Mesendoderm (in vitro differentiated cells): ENCODE measurements at regions not wholly inside any gene's neighbourhood (a gene's known extent, or its start where the extent isn't known, plus 50 kb on each side); places are given as distances from the start of the nearest gene placed in this dataset.

ENCODE experiments used
- DNase-seq: peaks from one replicate; pipeline ENCODE4 v3.0.0; 2013
- H2AK5ac ChIP-seq: 2 replicates; pipeline ENCODE4 v1.6.1; 2013; ENCODE audit warnings: low read length, inconsistent platforms
- H2BK120ac ChIP-seq: 2 replicates; pipeline ENCODE4 v1.6.1; 2013; ENCODE audit warnings: low read depth, mild to moderate bottlenecking, low read length, moderate library complexity, mixed read lengths
- H2BK15ac ChIP-seq: replicated peaks from 2 replicates; pipeline ENCODE4 v1.6.1; 2013; ENCODE audit warnings: low read depth, mild to moderate bottlenecking, moderate library complexity
- H2BK5ac ChIP-seq: 2 replicates; pipeline ENCODE4 v1.6.1; 2013; ENCODE audit warnings: low read length, inconsistent platforms
- H3K18ac ChIP-seq: 2 replicates; pipeline ENCODE4 v1.6.1; 2013; ENCODE audit warnings: mild to moderate bottlenecking, low read length, mixed read lengths
- H3K23ac ChIP-seq: one replicate; pipeline ENCODE4 v1.6.1; 2013; ENCODE audit warnings: low read length
- H3K27ac ChIP-seq: 2 replicates; pipeline ENCODE4 v1.5.1; 2013; ENCODE audit warnings: low read depth, mild to moderate bottlenecking, inconsistent platforms, low read length, moderate library complexity
- H3K27me3 ChIP-seq: 2 replicates; pipeline ENCODE4 v1.6.1; 2013; ENCODE audit warnings: low read length, control low read depth, mild to moderate bottlenecking, inconsistent platforms; ENCODE audit not compliant: insufficient read depth, poor library complexity
- H3K36me3 ChIP-seq: 2 replicates; pipeline ENCODE4 v1.6.1; 2013; ENCODE audit warnings: low read length, inconsistent platforms; ENCODE audit not compliant: control insufficient read depth, insufficient read depth
- H3K4ac ChIP-seq: one replicate; pipeline ENCODE4 v1.6.1; 2013; ENCODE audit warnings: low read depth, mild to moderate bottlenecking, low read length, moderate library complexity
- H3K4me1 ChIP-seq: 2 replicates; pipeline ENCODE4 v1.6.1; 2013; ENCODE audit warnings: low read depth, low read length, inconsistent platforms; ENCODE audit not compliant: control insufficient read depth
- H3K4me2 ChIP-seq: 2 replicates; pipeline ENCODE4 v1.6.1; 2013; ENCODE audit warnings: low read length
- H3K4me3 ChIP-seq: 2 replicates; pipeline ENCODE4 v1.5.1; 2013; ENCODE audit warnings: mild to moderate bottlenecking, low read length
- H3K56ac ChIP-seq: one replicate; pipeline ENCODE4 v1.6.1; 2013; ENCODE audit warnings: low read length
- H3K79me1 ChIP-seq: 2 replicates; pipeline ENCODE4 v1.6.1; 2013; ENCODE audit warnings: low read length, inconsistent platforms
- H3K79me2 ChIP-seq: 2 replicates; pipeline ENCODE4 v1.6.1; 2013; ENCODE audit warnings: mild to moderate bottlenecking, low read length; ENCODE audit not compliant: control insufficient read depth, insufficient read depth
- H3K9ac ChIP-seq: 2 replicates; pipeline ENCODE4 v1.6.1; 2013; ENCODE audit warnings: low read length, inconsistent platforms
- H4K5ac ChIP-seq: one replicate; pipeline ENCODE4 v1.6.1; 2013; ENCODE audit warnings: low read length
- H4K8ac ChIP-seq: one replicate; pipeline ENCODE4 v1.6.1; 2013; ENCODE audit warnings: low read depth, mild to moderate bottlenecking, control low read depth, low read length, moderate library complexity
- WGBS: extraction: QIAGEN DNeasy Blood & Tissue Kit; methylation state at CpG from one replicate; pipeline ENCODE4 v1.1.7; 2013; ENCODE audit warnings: low lambda C conversion rate, missing lambda C conversion rate; ENCODE audit not compliant: insufficient coverage; ENCODE audit errors: extremely low coverage; 5-methylcytosine and 5-hydroxymethylcytosine counted together

DNA sequence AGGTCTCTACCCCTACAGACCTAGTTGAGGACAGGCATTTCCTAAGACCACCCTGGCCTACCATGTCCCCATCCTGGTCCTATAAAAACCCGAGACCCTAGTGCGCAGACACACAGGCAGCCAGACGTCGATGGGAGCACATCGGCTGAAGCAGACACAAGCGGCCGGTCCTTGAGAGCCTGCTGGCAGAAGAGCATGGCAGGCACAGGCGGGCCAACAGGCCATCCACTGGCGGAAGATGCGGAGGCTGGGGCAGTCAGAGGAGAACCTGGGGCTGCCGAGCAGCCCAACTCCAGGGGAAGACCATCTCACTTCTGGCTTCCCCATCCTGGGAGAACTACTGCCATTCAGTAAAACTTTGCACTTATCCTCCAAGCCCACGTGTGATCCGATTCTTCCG lies 396.8 kb downstream of the AEBP2 start:
- Histone ChIP-seq H3K4ac (no peak overlapping the region), H3K23ac (no peak overlapping the region), H2BK120ac (no peak overlapping the region), H2BK15ac (no peak overlapping the region), H3K79me1 (no peaks in the 10 kb centered on the region), H3K27ac (no peak overlapping the region), H2BK5ac (no peak overlapping the region), H3K4me2 (no peak overlapping the region), H3K9ac (no peak overlapping the region), H4K5ac (no peak overlapping the region), H3K4me3 (no peak overlapping the region), H3K18ac (no peak overlapping the region), H3K36me3 (no peaks in the 10 kb centered on the region), H3K56ac (no peak overlapping the region), H3K4me1 (no peaks in the 10 kb centered on the region), H3K27me3 (no peaks in the 10 kb centered on the region), H3K79me2 (no peaks in the 10 kb centered on the region), H2AK5ac (no peak overlapping the region), H4K8ac (no peak overlapping the region)
- DNase-seq = no peak
- no CpG with 5 or more reads among the region's 14 CpGs for WGBS

DNA sequence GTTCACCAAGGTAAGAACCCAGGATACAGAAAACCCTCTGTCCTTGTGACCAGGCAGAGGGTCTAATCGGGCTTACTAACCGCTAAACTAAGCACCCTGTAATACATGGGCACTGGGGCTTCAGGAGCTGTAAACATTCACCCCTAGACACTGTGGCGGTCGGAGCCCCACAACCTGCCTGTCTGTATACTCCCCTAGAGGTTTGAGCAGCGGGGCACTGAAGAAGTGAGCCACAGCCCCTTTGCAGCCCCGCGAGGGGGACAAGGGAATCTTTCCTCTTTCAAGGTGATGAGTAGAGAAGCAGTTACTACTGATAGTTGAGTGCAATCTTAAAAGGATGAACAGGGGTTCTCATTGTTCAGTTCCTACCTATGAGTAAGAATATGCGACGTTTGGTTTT lies 397.2 kb downstream of the AEBP2 start:
- WGBS = no CpG with 5 or more reads among the region's 9 CpGs
- H4K5ac ChIP-seq = no peak overlapping the region
- no peak overlapping the region for H3K4ac ChIP-seq
- no peak overlapping the region for H3K4me2 ChIP-seq
- no peaks in the 10 kb centered on the region for H3K36me3 ChIP-seq
- no peak overlapping the region for H4K8ac ChIP-seq
- H2BK120ac ChIP-seq = no peak overlapping the region
- H2BK15ac ChIP-seq = no peak overlapping the region
- H3K27me3 ChIP-seq = no peaks in the 10 kb centered on the region
- no peak overlapping the region for H2BK5ac ChIP-seq
- H3K79me2 ChIP-seq = no peaks in the 10 kb centered on the region
- no peak overlapping the region for H3K23ac ChIP-seq
- H3K4me3 ChIP-seq = no peak overlapping the region
- H3K79me1 ChIP-seq = no peaks in the 10 kb centered on the region
- no peaks in the 10 kb centered on the region for H3K4me1 ChIP-seq
- no peak overlapping the region for H3K27ac ChIP-seq
- no peak overlapping the region for H3K18ac ChIP-seq
- no peak for DNase-seq
- H2AK5ac ChIP-seq = no peak overlapping the region
- H3K56ac ChIP-seq = no peak overlapping the region
- H3K9ac ChIP-seq = no peak overlapping the region

DNA sequence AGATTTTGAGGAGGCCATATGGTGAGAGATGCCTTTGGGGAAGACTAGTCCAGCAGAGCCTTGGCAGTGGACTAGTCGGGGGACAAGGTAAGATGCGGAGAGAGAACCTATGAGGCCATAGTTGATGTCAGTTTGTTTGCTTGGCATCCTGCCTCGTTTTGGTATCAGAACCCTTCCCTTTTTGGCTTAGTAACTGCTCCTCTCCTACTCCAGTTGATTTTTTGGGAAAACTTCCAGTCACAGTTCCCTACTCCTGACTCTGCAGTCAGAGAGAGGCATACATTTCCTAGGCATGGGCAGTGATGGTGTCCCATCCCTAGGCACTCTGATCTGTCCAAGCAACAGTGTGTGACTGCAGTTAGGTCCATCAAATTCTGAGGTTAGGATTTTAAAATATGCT lies 398.3 kb downstream of the AEBP2 start:
- Histone ChIP-seq H3K23ac (no peak overlapping the region), H3K27me3 (no peaks in the 10 kb centered on the region), H4K8ac (no peak overlapping the region)

DNA sequence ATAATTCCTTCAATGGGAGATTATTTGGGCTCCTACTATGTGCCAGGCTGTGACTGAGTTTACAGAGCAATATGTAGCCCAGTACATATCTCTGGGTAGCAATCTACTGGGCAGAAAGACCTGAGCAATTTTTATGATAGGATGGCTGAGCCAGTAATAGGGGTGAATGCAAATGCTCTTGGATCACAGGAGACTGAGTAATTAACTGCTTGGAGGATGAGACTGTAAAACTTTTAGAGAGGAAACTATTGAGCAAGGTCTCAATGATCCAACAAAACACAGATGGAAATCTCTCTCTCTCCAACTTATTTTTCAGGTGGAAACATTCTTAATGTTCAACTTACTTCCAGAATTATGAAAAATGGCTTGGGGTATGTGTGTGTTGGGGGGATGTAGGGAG lies 402.2 kb downstream of the AEBP2 start:
- DNase-seq = no peak
- no peaks in the 10 kb centered on the region for H3K27me3 ChIP-seq
- no peak overlapping the region for H3K56ac ChIP-seq
- no peaks in the 10 kb centered on the region for H3K4me1 ChIP-seq
- H3K9ac ChIP-seq = no peak overlapping the region
- no peak overlapping the region for H2AK5ac ChIP-seq
- no peaks in the 10 kb centered on the region for H3K36me3 ChIP-seq
- no peak overlapping the region for H4K5ac ChIP-seq
- H3K27ac ChIP-seq = no peak overlapping the region
- H3K79me2 ChIP-seq = no peaks in the 10 kb centered on the region
- H3K23ac ChIP-seq = no peak overlapping the region
- H2BK120ac ChIP-seq = no peak overlapping the region
- H3K4me2 ChIP-seq = no peak overlapping the region
- no peak overlapping the region for H2BK5ac ChIP-seq
- no peak overlapping the region for H3K18ac ChIP-seq
- H2BK15ac ChIP-seq = no peak overlapping the region
- H3K4me3 ChIP-seq = no peak overlapping the region
- no peak overlapping the region for H3K4ac ChIP-seq
- H4K8ac ChIP-seq = no peak overlapping the region
- no peaks in the 10 kb centered on the region for H3K79me1 ChIP-seq

More for the DNA sequence above, 398.3 kb downstream of the AEBP2 start:
- Histone ChIP-seq H3K79me1 (no peaks in the 10 kb centered on the region), H3K36me3 (no peaks in the 10 kb centered on the region), H3K4ac (no peak overlapping the region), H3K18ac (no peak overlapping the region), H3K4me2 (no peak overlapping the region), H3K4me3 (no peak overlapping the region), H3K79me2 (no peaks in the 10 kb centered on the region), H2AK5ac (no peak overlapping the region), H2BK120ac (no peak overlapping the region), H3K4me1 (no peaks in the 10 kb centered on the region), H3K56ac (no peak overlapping the region), H3K27ac (no peak overlapping the region), H3K9ac (no peak overlapping the region), H2BK5ac (no peak overlapping the region), H2BK15ac (no peak overlapping the region), H4K5ac (no peak overlapping the region)
- no peak for DNase-seq
- WGBS = no CpG with 5 or more reads among the region's 3 CpGs

DNA sequence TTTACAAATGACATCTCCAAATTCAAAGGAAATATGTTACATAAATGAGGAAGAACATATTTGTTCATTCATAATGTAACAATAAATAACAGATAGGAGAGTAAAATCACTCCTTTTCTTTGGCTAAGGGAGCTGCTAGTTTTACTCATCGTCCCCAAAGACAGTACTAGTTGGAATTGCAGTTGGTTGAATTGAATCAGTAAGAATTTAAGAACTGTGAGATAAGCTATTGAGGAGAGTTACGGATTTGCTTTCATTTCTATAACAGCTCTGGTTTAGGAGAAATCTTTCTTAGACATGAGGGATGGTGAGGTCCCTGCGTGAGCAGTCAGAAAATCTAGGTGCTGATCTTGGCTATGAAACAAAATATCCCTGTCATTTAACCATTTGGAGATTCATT lies 402.8 kb downstream of the AEBP2 start:
- no CpG with 5 or more reads among the region's 3 CpGs for WGBS
- H3K4me2 ChIP-seq = no peak overlapping the region
- no peak overlapping the region for H3K23ac ChIP-seq
- no peak overlapping the region for H3K18ac ChIP-seq
- no peak overlapping the region for H2BK120ac ChIP-seq
- H4K8ac ChIP-seq = no peak overlapping the region
- H3K27ac ChIP-seq = no peak overlapping the region
- H3K79me2 ChIP-seq = no peaks in the 10 kb centered on the region
- no peak overlapping the region for H2BK5ac ChIP-seq
- H3K27me3 ChIP-seq = no peaks in the 10 kb centered on the region
- no peak overlapping the region for H3K9ac ChIP-seq
- no peak overlapping the region for H3K4ac ChIP-seq
- no peaks in the 10 kb centered on the region for H3K79me1 ChIP-seq
- DNase-seq = no peak
- H3K56ac ChIP-seq = no peak overlapping the region
- H4K5ac ChIP-seq = no peak overlapping the region
- no peak overlapping the region for H3K4me3 ChIP-seq
- H2BK15ac ChIP-seq = no peak overlapping the region
- no peaks in the 10 kb centered on the region for H3K36me3 ChIP-seq
- no peak overlapping the region for H2AK5ac ChIP-seq
- no peaks in the 10 kb centered on the region for H3K4me1 ChIP-seq

DNA sequence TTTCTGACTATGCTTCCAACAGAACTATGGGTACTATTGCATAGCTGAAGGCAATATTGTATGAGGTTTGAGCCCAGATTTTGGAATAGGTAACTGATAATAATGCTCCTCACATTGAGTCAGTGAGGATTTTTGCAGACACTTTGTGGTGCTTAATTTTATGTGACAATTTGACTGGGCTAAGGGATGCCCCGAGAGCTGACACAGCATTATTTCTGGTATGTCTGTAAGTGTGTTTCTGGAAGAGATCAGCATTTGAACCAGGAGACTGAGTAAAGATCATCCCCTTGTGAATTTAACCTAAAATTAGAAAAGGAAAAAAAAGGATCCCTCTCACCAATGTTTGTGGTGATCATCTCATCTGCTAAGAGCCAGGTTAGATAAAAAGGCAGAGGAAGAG lies 404.9 kb downstream of the AEBP2 start:
- Histone ChIP-seq H4K5ac (no peak overlapping the region), H2BK15ac (no peak overlapping the region), H3K27ac (no peak overlapping the region), H3K9ac (no peak overlapping the region), H3K27me3 (no peaks in the 10 kb centered on the region), H3K36me3 (no peaks in the 10 kb centered on the region), H3K4me1 (no peaks in the 10 kb centered on the region), H3K23ac (no peak overlapping the region), H3K4ac (no peak overlapping the region), H2BK5ac (no peak overlapping the region), H4K8ac (no peak overlapping the region), H3K4me3 (no peak overlapping the region), H3K4me2 (no peak overlapping the region), H3K18ac (no peak overlapping the region), H3K79me1 (no peaks in the 10 kb centered on the region), H3K79me2 (no peaks in the 10 kb centered on the region), H2AK5ac (no peak overlapping the region), H2BK120ac (no peak overlapping the region), H3K56ac (no peak overlapping the region)
- WGBS = no CpG with 5 or more reads among the region's 1 CpG
- DNase-seq = no peak
